Activated T-cell treated with anti-CD3 and anti-CD28 coated beads, Interleukin-2, amount 50 U/mL, for 72 hours (primary cell): ENCODE measurements at regions not wholly inside any gene's neighbourhood (a gene's known extent, or its start where the extent isn't known, plus 50 kb on each side); places are given as distances from the start of the nearest gene placed in this dataset.
"Not testable (repeated sequence)": the region's sequence is repeated elsewhere in the genome, so short reads cannot be mapped to it uniquely, and the experiment has no call there.

Experiments
- ATAC-seq, 2 donors: fragments of 150-1000 bp; cut with Tn5 transposase; replicated peaks in 1 of 2; 2 replicates each; pipeline ENCODE4 v1.10.0; 2021; ENCODE audit warnings: moderate library complexity in 2 of 2, mild to moderate bottlenecking in 1 of 2
- DNase-seq, 2 donors: peaks; one replicate each; pipeline ENCODE4 v3.0.0; 2021 to 2022; ENCODE audit warnings: mixed read lengths in 1 of 2
- H3K27ac Mint-ChIP-seq: one replicate; pipeline ENCODE4 v1.8.0; 2022; ENCODE audit warnings: mild to moderate bottlenecking, moderate library complexity, mixed read lengths
- H3K27me3 Mint-ChIP-seq: one replicate; pipeline ENCODE4 v1.8.0; 2022; ENCODE audit warnings: low read depth, mixed read lengths
- H3K36me3 Mint-ChIP-seq, 2 donors: one replicate each; pipeline ENCODE4 v1.8.0; 2022; ENCODE audit warnings: mixed read lengths in 2 of 2, mild to moderate bottlenecking in 1 of 2; ENCODE audit not compliant: insufficient read depth in 2 of 2
- H3K4me1 Mint-ChIP-seq: one replicate; pipeline ENCODE4 v1.8.0; 2022; ENCODE audit warnings: low read depth, mixed read lengths
- H3K4me3 Mint-ChIP-seq, 2 donors: one replicate each; pipeline ENCODE4 v1.8.0; 2022; ENCODE audit warnings: mild to moderate bottlenecking in 2 of 2, mixed read lengths in 2 of 2, moderate library complexity in 2 of 2
- H3K9me3 Mint-ChIP-seq, 2 donors: one replicate each; pipeline ENCODE4 v1.8.0; 2022; ENCODE audit warnings: mixed read lengths in 2 of 2

DNA sequence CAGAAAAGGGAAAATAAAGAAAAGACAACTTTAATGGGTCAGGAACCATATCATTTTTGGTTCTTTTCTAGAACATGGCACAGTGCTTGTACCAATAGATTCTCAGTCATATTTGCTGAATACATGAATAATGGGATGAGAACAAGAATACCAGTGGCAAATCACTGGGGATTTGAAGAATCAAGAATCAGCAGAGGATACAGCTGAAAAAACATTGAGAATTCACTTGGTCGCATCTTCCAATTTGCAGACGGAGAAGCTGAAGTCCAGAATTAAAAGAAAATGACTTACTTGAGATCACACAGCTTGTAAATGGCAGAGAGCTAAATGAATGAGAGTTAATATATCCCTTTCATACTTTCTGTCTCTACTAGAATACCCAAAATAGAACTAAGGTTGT, 362.2 kb downstream of the RAD51AP2 start:
- no peak for DNase-seq
- H3K27me3 Mint-ChIP-seq, result no peaks in the 10 kb centered on the region
- no peak for ATAC-seq
- no peak overlapping the region for H3K4me3 Mint-ChIP-seq
- H3K27ac Mint-ChIP-seq, result no peak overlapping the region
- H3K36me3 Mint-ChIP-seq, result no peaks in the 10 kb centered on the region
- H3K9me3 Mint-ChIP-seq, result no peaks in the 10 kb centered on the region
- no peaks in the 10 kb centered on the region for H3K4me1 Mint-ChIP-seq

DNA sequence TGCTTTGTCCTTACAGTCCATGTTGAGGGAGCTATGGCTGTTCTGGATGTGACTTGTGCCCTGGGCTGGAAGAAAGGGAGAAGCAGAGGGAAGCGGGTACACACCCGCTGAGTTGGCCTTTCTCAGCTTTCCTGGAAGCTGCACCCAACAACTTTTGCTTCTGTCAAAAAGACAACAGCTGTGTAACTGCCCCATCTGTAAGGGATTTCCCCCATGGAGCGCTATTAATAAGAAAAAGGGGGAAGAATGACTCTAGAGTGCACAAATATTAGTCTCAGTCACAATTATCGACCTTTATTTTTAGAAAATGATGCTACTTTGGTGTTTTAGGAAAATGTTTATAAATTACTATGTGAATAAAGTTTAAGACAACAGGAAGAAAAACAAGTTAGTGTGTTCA, 368.3 kb downstream of the RAD51AP2 start:
- Mint-ChIP-seq H3K9me3 (peaks cover 0 to 6% of the 10 kb centered on the region in 2 donors), H3K27ac (no peak overlapping the region), H3K36me3 (no peaks in the 10 kb centered on the region), H3K27me3 (no peaks in the 10 kb centered on the region), H3K4me3 (no peak overlapping the region), H3K4me1 (no peaks in the 10 kb centered on the region)
- no peak for ATAC-seq
- DNase-seq, result no peak

DNA sequence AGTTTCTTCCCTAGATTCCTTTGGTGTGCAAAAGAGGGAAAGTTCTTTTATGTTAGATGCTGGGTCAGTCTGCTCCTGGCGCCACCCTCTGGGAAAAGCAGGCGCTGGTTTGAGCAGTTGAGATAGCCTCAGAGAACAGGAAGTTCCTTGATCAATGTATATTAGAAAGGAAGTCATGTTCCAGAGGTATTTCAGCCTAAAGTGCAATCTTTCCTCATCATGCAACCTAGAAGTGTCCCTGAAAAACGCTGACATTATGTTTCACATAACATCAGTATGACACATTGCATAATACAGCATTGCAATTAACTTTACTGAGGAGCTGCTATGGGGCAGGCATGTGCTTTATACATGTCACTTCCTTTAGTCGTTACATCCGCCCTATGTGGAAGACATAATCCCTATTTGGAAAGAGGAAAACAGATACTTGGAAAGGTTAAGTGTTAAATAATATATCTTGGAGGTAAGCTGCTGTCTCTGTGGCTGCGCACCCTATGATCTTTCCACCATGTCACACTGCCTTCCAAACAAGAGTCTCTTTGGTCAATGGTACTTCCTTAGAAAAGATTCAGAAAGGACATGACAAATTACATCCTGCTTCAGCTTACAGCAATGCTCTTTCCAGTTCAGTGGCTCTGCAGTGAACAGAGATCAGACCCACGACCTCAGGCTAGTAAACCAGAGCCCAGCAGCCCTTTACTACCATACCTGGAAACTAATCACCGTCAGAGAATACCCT, 369.7 kb downstream of the RAD51AP2 start:
- peaks cover 0 to 6% of the 10 kb centered on the region in 2 donors for H3K9me3 Mint-ChIP-seq
- H3K4me1 Mint-ChIP-seq, result no peaks in the 10 kb centered on the region
- H3K27me3 Mint-ChIP-seq, result no peaks in the 10 kb centered on the region
- DNase-seq, result no peak
- H3K4me3 Mint-ChIP-seq, result no peak overlapping the region
- no peak for ATAC-seq
- no peaks in the 10 kb centered on the region for H3K36me3 Mint-ChIP-seq
- no peak overlapping the region for H3K27ac Mint-ChIP-seq

DNA sequence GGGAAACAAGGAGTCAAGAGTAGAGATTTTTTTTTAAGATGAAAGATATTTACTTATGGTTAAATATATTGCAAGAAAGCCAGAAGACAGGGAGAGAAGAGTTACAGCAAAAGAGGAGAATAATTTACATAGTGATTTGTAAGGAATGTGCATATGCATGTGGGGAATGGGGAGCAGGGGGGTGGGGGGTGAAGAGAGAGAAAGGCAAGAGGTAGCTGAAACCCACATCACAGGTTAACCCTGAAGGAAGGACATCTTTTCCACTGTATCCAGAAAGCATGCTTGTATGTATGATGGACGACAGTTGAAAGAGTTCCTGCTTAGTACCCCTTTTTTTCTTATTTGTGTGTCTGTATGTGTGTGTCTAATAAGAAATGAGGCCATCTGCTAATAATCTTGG, 371.9 kb downstream of the RAD51AP2 start:
- no peak for ATAC-seq
- H3K27me3 Mint-ChIP-seq, result no peaks in the 10 kb centered on the region
- no peaks in the 10 kb centered on the region for H3K4me1 Mint-ChIP-seq
- H3K27ac Mint-ChIP-seq, result no peak overlapping the region
- no peak for DNase-seq
- H3K36me3 Mint-ChIP-seq, result no peaks in the 10 kb centered on the region
- H3K9me3 Mint-ChIP-seq, result peaks cover 0 to 6% of the 10 kb centered on the region in 2 donors
- H3K4me3 Mint-ChIP-seq, result no peak overlapping the region

DNA sequence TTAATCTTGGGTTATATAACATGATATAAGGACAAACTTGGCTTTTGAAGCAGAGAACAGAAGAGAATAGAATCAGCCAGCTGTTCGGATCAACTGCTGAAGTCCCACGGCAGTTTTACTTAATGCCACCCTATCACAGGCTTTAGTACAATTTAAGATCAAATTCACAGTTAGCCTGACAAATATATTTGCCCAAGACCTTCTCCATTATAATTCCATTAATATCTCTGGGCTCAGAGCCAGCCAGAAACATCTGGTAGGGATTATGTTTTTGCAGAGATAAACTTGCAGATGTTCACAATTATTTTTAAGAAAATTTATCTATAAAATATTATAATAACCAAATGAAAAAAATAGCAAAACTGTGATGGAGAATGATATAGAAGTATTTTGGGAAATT, 381.4 kb downstream of the RAD51AP2 start:
- H3K9me3 Mint-ChIP-seq, result peaks cover 1% of the 10 kb centered on the region in 2 donors
- no peak for ATAC-seq
- no peak overlapping the region for H3K27ac Mint-ChIP-seq
- no peaks in the 10 kb centered on the region for H3K36me3 Mint-ChIP-seq
- no peaks in the 10 kb centered on the region for H3K27me3 Mint-ChIP-seq
- DNase-seq, result no peak
- no peak overlapping the region for H3K4me3 Mint-ChIP-seq
- no peaks in the 10 kb centered on the region for H3K4me1 Mint-ChIP-seq

DNA sequence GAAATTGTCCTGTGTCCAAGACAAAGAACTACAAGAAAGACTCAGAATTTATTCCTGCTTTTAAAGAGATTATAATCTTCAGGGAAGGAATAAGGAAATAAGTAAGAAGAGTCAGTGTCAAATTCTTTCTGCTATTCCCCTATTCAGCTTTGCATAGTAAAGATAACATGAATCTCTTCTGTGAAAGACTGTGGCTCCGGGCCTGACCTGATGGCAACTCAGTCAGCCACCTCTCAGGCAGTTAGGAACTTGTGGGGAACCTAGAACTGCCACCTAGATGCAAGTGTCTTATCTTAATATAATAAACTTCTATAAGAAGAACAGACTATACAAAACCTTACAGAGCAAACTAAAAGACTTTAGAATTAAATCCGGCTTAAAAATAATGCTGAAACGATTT, 382.0 kb downstream of the RAD51AP2 start:
- no peak for ATAC-seq

DNA sequence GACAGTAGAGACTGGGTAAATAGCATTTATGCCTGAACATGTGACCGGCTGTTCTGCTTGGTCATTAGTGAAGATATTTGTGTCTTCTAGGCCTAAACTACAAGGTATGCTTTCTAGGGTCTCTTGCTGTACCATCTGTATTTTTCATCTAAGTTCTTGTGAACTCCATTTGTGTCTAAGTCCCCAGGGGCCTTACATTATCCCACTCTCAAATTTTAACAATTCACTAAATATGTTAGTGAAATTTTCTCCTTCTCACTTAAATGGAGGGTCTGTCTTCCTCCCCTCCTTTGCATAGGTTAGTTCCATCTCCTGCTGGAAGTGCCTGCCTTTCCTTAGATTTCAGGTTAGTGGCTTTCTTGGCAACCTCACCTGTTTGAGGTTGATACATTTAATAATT, 382.6 kb downstream of the RAD51AP2 start:
- no peak for ATAC-seq
- Mint-ChIP-seq H3K4me1 (no peaks in the 10 kb centered on the region), H3K36me3 (no peaks in the 10 kb centered on the region), H3K27ac (no peak overlapping the region), H3K4me3 (no peak overlapping the region), H3K9me3 (peaks cover 1% of the 10 kb centered on the region in 2 donors), H3K27me3 (no peaks in the 10 kb centered on the region)
- DNase-seq, result no peak

More for the DNA sequence above, 382.0 kb downstream of the RAD51AP2 start:
- Mint-ChIP-seq H3K4me3 (no peak overlapping the region), H3K27me3 (no peaks in the 10 kb centered on the region), H3K4me1 (no peaks in the 10 kb centered on the region), H3K27ac (no peak overlapping the region), H3K9me3 (peaks cover 1% of the 10 kb centered on the region in 2 donors), H3K36me3 (no peaks in the 10 kb centered on the region)
- DNase-seq, result no peak

DNA sequence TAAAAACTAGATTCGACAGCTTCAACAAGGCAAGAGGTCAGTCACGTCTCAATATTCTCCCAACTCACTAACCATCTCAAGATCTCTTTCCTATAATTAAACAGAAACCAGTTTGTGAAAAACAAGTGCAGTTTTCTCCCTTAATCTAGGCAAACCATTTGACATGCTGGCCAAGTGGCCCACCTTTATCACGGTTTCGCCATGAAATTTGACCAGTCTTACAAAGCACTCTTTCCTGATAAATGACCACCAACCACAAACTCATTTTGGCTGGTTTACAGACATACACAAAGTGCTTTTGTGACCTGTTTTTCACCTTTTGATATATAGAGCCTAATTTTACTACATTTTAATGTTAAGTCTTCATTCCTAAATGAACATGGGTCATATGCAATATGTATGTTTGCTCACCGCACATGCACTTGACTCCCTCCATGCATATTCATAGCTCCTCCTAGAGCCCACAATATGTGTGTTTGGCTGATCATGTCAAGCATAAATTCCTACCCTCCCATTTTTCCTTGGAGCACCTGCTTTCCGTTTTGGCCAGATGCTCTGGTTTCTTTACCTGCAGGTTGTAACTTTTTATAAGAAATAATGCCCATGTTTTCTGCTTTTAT, 385.1 kb downstream of the RAD51AP2 start:
- Mint-ChIP-seq H3K9me3 (peaks cover 1% of the 10 kb centered on the region in 2 donors), H3K4me1 (no peaks in the 10 kb centered on the region), H3K27ac (no peak overlapping the region), H3K27me3 (no peaks in the 10 kb centered on the region), H3K36me3 (no peaks in the 10 kb centered on the region), H3K4me3 (no peak overlapping the region)
- ATAC-seq (no peak), DNase-seq (no peak)

DNA sequence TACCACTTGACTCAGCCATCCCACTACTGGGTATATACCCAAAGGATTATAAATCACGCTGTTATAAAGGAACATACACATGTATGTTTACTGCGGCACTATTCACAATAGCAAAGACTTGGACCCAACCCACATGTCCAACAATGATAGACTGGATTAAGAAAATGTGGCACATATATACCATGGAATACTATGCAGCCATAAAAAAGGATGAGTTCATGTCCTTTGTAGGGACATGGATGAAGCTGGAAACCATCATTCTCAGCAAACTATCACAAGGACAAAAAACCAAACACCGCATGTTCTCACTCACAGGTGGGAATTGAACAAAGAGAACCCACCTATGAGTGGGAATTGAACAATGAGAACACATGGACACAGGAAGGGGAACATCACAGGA, 387.6 kb downstream of the RAD51AP2 start:
- not testable (repeated sequence) for H3K36me3 Mint-ChIP-seq, ATAC-seq, H3K27me3 Mint-ChIP-seq, H3K27ac Mint-ChIP-seq, H3K9me3 Mint-ChIP-seq, DNase-seq, H3K4me3 Mint-ChIP-seq, H3K4me1 Mint-ChIP-seq

DNA sequence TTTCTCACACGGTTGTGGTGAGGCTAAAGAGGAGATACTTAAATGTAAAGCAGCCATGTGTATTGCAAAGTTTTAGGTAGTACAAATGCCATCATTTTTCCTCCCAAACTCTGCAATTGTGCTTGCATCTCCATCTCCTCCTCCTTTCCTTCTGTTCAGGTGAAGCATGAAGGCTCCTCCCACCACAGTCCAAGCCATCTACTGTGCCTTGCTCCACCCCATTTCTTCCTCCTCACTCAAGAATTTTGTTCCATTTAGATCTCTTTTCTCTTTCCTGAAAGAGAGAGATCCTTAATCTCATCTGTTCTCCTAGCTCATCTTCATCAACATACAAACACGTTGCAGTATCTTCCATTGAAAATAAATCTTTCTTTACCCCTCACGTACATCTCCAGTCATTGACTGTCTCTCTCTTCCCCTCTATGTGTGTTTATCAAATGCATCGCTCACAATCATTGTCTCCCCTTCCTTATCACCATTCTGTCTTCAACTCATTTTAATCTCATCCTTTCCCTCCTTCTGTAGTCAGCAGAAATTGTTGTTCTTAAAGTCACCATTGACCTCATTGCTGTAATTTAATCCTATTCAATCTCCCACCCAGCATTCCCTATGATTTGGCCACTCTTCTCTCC, 392.1 kb downstream of the RAD51AP2 start:
- ATAC-seq (no peak), DNase-seq (no peak)
- Mint-ChIP-seq H3K4me1 (no peaks in the 10 kb centered on the region), H3K36me3 (no peaks in the 10 kb centered on the region), H3K27ac (no peak overlapping the region), H3K9me3 (peaks cover 4 to 6% of the 10 kb centered on the region in 2 donors), H3K4me3 (no peak overlapping the region), H3K27me3 (no peaks in the 10 kb centered on the region)

DNA sequence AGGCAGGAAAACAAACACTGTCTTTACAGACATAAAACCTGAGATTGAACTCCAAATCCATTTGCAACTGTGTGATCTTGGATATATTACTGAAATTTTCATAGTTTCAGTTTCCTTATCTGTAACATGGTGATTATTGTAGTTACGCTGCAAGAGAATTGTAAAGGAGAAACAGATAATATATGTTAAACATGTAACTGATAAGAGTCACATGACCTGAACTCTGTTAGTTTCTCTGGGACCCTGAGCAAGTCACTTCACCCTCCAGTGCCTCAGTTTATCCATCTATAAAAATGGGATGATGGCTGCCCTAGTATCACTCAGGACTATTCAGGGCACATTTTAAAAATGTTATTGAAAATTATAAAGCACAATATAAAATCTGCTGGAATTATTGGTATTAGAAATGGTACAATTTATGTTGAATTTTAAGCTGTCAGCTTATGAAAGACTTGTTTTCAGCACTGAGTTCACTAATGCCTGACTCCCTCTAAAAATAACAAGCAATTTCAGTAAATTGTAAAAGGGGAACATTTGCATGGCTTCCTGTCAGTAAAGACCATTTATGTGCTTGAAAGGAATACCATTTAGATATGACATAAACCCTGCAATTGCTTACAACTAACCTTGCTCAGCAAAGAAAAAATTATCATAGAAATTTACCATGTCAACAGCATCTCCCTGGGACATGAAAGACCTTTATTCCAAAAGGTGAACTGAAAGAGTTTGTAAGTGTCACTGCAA, 393.5 kb downstream of the RAD51AP2 start:
- no peak for ATAC-seq
- Mint-ChIP-seq H3K9me3 (peaks cover 4 to 6% of the 10 kb centered on the region in 2 donors), H3K4me3 (no peak overlapping the region)

DNA sequence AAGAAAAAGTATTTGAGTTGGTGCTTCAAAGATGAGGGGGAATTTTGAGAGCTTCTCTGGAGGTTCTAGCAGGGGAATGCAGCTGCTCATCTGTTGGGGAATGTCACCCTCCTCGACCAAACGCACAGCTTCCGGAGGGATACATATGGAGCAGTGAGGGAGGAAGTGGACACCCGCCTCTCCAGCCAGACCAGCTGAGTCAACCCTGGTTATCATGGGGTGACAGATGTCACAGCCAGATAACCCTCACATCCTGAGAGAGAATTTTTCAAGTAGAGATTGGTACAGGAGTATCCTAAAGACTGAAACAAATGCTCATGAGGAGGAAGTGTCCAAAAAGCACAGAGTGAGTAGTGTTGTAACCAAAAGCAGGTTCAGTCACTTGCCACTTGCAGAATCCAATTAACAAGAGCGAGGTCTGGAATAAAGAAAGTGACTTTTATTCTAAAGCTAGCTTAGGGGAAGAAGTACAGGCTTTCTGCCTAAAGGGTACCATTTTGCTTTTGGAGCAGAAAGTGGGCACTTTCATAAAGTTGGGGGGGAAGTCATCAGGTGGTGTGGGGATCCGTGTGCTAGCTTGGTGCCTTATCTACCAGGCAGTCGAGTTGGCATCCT, 395.2 kb downstream of the RAD51AP2 start:
- DNase-seq (no peak), ATAC-seq (no peak)
- H3K9me3 Mint-ChIP-seq, result peaks cover 4 to 6% of the 10 kb centered on the region in 2 donors
- no peaks in the 10 kb centered on the region for H3K4me1 Mint-ChIP-seq
- H3K4me3 Mint-ChIP-seq, result no peak overlapping the region
- no peaks in the 10 kb centered on the region for H3K36me3 Mint-ChIP-seq
- H3K27me3 Mint-ChIP-seq, result no peaks in the 10 kb centered on the region
- no peak overlapping the region for H3K27ac Mint-ChIP-seq

More for the DNA sequence above, 393.5 kb downstream of the RAD51AP2 start:
- H3K4me1 Mint-ChIP-seq, result no peaks in the 10 kb centered on the region
- no peak overlapping the region for H3K27ac Mint-ChIP-seq
- no peak for DNase-seq
- no peaks in the 10 kb centered on the region for H3K27me3 Mint-ChIP-seq
- H3K36me3 Mint-ChIP-seq, result no peaks in the 10 kb centered on the region

DNA sequence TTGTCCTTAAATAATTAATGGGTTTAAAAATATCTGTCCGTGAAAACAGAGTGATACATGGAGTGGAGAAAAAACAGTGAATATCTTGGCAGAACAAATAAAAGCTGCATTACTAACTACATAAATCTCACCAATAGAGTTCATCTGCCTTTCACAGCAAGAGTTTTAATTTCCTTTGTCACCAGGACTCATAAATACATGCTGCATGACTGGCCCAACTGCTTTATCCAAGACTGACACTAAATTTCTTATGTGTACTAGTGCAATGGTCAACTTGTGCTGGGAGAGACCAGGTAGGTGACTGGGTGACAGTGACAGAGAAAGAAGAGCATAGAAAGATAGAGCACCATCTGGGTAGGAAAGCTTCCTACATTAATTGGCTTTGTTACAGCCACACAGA, 402.8 kb downstream of the RAD51AP2 start:
- H3K36me3 Mint-ChIP-seq, result no peaks in the 10 kb centered on the region
- ATAC-seq (no peak), DNase-seq (no peak)
- peaks cover 0 to 4% of the 10 kb centered on the region in 2 donors for H3K9me3 Mint-ChIP-seq
- H3K4me3 Mint-ChIP-seq, result no peak overlapping the region
- H3K27me3 Mint-ChIP-seq, result no peaks in the 10 kb centered on the region
- no peak overlapping the region for H3K27ac Mint-ChIP-seq
- no peaks in the 10 kb centered on the region for H3K4me1 Mint-ChIP-seq
